ENCODE measurements at regions not wholly inside any gene's neighbourhood (a gene's known extent, or its start where the extent isn't known, plus 50 kb on each side); places are given as distances from the start of the nearest gene placed in this dataset.

DNA sequence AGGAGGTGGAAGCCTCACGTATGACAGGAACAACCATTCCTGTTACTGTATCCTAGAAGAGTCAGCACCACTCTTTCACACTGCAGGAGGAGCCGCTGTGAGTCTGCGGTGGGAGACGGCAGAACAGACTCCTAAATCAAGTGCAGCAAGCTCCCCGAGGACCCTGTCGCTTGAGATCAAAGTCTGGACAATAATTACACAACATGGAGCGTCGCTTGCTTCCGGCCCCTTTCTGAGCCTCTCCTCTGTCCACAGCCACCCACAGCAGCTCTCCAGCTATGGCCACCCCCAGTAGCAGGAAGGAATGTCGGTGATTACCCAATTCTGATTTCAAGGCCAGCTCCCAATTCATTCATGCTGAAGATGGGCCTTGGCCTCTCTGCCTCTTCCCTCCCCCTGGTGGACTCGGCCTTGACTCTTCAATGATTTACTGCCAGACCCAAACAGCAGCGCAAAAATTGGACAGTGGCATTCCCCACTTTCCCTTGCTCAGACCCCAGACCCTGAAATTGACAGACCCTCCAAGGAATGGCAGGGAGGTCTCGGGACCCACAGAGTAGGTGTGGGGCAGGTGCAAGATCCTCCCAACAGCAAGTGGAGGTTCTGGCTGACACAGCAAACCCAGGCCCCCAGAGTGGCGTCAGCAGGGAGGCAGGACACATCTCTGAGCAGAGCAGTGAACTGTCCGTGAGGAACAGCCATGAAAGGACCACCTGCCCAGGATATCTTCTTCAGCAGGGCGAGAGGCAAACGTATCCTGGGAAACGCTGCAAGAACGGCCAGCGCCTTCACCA lies 272.7 kb upstream of the DIO3 start (continued):
- TF ChIP-seq, protein P1, sequence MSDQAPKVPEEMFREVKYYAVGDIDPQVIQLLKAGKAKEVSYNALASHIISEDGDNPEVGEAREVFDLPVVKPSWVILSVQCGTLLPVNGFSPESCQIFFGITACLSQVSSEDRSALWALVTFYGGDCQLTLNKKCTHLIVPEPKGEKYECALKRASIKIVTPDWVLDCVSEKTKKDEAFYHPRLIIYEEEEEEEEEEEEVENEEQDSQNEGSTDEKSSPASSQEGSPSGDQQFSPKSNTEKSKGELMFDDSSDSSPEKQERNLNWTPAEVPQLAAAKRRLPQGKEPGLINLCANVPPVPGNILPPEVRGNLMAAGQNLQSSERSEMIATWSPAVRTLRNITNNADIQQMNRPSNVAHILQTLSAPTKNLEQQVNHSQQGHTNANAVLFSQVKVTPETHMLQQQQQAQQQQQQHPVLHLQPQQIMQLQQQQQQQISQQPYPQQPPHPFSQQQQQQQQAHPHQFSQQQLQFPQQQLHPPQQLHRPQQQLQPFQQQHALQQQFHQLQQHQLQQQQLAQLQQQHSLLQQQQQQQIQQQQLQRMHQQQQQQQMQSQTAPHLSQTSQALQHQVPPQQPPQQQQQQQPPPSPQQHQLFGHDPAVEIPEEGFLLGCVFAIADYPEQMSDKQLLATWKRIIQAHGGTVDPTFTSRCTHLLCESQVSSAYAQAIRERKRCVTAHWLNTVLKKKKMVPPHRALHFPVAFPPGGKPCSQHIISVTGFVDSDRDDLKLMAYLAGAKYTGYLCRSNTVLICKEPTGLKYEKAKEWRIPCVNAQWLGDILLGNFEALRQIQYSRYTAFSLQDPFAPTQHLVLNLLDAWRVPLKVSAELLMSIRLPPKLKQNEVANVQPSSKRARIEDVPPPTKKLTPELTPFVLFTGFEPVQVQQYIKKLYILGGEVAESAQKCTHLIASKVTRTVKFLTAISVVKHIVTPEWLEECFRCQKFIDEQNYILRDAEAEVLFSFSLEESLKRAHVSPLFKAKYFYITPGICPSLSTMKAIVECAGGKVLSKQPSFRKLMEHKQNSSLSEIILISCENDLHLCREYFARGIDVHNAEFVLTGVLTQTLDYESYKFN (CRISPR knock-in tag; conservative IDR thresholded peaks at IDR 0.05), result peak; percentile 97
- TF ChIP-seq, protein P2, sequence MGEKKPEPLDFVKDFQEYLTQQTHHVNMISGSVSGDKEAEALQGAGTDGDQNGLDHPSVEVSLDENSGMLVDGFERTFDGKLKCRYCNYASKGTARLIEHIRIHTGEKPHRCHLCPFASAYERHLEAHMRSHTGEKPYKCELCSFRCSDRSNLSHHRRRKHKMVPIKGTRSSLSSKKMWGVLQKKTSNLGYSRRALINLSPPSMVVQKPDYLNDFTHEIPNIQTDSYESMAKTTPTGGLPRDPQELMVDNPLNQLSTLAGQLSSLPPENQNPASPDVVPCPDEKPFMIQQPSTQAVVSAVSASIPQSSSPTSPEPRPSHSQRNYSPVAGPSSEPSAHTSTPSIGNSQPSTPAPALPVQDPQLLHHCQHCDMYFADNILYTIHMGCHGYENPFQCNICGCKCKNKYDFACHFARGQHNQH (CRISPR knock-in tag; IDR thresholded peaks at IDR 0.05), result peak; percentile 90
- no peak for TF ChIP-seq PCBP2 (optimal IDR thresholded peaks at IDR 0.05; ENCODE audit: low read depth, low read length, poor library complexity, severe bottlenecking)
- TF ChIP-seq, protein P3, sequence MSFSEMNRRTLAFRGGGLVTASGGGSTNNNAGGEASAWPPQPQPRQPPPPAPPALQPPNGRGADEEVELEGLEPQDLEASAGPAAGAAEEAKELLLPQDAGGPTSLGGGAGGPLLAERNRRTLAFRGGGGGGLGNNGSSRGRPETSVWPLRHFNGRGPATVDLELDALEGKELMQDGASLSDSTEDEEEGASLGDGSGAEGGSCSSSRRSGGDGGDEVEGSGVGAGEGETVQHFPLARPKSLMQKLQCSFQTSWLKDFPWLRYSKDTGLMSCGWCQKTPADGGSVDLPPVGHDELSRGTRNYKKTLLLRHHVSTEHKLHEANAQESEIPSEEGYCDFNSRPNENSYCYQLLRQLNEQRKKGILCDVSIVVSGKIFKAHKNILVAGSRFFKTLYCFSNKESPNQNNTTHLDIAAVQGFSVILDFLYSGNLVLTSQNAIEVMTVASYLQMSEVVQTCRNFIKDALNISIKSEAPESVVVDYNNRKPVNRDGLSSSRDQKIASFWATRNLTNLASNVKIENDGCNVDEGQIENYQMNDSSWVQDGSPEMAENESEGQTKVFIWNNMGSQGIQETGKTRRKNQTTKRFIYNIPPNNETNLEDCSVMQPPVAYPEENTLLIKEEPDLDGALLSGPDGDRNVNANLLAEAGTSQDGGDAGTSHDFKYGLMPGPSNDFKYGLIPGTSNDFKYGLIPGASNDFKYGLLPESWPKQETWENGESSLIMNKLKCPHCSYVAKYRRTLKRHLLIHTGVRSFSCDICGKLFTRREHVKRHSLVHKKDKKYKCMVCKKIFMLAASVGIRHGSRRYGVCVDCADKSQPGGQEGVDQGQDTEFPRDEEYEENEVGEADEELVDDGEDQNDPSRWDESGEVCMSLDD (CRISPR knock-in tag; IDR thresholded peaks at IDR 0.05; ENCODE audit: borderline replicate concordance), result no peak
- TF ChIP-seq ZBTB38 (CRISPR knock-in tag; IDR thresholded peaks at IDR 0.05), result peak; percentile 75
- peak; percentile 72; the same call in 1 of the 2 replicates for TF ChIP-seq KLF6 (CRISPR knock-in tag; IDR thresholded peaks at IDR 0.05)
- TF ChIP-seq KLF13 (CRISPR knock-in tag; IDR thresholded peaks at IDR 0.05), result no peak
- TF ChIP-seq, protein P4, sequence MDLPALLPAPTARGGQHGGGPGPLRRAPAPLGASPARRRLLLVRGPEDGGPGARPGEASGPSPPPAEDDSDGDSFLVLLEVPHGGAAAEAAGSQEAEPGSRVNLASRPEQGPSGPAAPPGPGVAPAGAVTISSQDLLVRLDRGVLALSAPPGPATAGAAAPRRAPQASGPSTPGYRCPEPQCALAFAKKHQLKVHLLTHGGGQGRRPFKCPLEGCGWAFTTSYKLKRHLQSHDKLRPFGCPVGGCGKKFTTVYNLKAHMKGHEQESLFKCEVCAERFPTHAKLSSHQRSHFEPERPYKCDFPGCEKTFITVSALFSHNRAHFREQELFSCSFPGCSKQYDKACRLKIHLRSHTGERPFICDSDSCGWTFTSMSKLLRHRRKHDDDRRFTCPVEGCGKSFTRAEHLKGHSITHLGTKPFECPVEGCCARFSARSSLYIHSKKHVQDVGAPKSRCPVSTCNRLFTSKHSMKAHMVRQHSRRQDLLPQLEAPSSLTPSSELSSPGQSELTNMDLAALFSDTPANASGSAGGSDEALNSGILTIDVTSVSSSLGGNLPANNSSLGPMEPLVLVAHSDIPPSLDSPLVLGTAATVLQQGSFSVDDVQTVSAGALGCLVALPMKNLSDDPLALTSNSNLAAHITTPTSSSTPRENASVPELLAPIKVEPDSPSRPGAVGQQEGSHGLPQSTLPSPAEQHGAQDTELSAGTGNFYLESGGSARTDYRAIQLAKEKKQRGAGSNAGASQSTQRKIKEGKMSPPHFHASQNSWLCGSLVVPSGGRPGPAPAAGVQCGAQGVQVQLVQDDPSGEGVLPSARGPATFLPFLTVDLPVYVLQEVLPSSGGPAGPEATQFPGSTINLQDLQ (CRISPR knock-in tag; IDR thresholded peaks at IDR 0.05), result peak; percentile 49; the same call in 1 of the 2 replicates
- peak; percentile 65; the same call in 1 of the 2 replicates for TF ChIP-seq ZSCAN30 (CRISPR knock-in tag; IDR thresholded peaks at IDR 0.05)
- TF ChIP-seq, protein P5, sequence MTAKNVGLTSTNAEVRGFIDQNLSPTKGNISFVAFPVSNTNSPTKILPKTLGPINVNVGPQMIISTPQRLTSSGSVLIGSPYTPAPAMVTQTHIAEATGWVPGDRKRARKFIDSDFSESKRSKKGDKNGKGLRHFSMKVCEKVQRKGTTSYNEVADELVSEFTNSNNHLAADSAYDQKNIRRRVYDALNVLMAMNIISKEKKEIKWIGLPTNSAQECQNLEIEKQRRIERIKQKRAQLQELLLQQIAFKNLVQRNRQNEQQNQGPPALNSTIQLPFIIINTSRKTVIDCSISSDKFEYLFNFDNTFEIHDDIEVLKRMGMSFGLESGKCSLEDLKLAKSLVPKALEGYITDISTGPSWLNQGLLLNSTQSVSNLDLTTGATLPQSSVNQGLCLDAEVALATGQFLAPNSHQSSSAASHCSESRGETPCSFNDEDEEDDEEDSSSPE (CRISPR knock-in tag; IDR thresholded peaks at IDR 0.05), result no peak
- TF ChIP-seq ZNF879 (CRISPR knock-in tag; IDR thresholded peaks at IDR 0.05), result peak; percentile 59; the same call in 1 of the 2 replicates
- TF ChIP-seq, protein P6, sequence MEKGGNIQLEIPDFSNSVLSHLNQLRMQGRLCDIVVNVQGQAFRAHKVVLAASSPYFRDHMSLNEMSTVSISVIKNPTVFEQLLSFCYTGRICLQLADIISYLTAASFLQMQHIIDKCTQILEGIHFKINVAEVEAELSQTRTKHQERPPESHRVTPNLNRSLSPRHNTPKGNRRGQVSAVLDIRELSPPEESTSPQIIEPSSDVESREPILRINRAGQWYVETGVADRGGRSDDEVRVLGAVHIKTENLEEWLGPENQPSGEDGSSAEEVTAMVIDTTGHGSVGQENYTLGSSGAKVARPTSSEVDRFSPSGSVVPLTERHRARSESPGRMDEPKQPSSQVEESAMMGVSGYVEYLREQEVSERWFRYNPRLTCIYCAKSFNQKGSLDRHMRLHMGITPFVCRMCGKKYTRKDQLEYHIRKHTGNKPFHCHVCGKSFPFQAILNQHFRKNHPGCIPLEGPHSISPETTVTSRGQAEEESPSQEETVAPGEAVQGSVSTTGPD (CRISPR knock-in tag; IDR thresholded peaks at IDR 0.05), result peak; percentile 75
- peak; percentile 82; the same call in 1 of the 2 replicates for TF ChIP-seq ZFP1 (CRISPR knock-in tag; IDR thresholded peaks at IDR 0.05)
- TF ChIP-seq IRX3 (CRISPR knock-in tag; IDR thresholded peaks at IDR 0.05; ENCODE audit: borderline replicate concordance, low read depth), result no peak
- no peak for TF ChIP-seq RFX3 (CRISPR knock-in tag; IDR thresholded peaks at IDR 0.05)
- TF ChIP-seq FOXO1 (CRISPR knock-in tag; IDR thresholded peaks at IDR 0.05), result peak; percentile 97
